OCI-LY1 (cell line): ENCODE measurements at regions not wholly inside any gene's neighbourhood (a gene's known extent, or its start where the extent isn't known, plus 50 kb on each side); places are given as distances from the start of the nearest gene placed in this dataset.
"Not testable (repeated sequence)": the region's sequence is repeated elsewhere in the genome, so short reads cannot be mapped to it uniquely, and the experiment has no call there.

Experiments
- H2AFZ ChIP-seq: fragments of 200-600 bp; sonication (generic), shearing (Covaris generic); 2 replicates; pipeline ENCODE4 v1.6.0; 2014; ENCODE audit warnings: antibody characterized with exemption, mild to moderate bottlenecking, low read length
- H3F3A ChIP-seq: fragments of 200-600 bp; sonication (generic), shearing (Covaris generic); 2 replicates; pipeline ENCODE4 v1.6.0; 2014; ENCODE audit warnings: mild to moderate bottlenecking, antibody characterized with exemption, low read length, moderate library complexity; ENCODE audit not compliant: insufficient read depth
- H3K27ac ChIP-seq: fragments of 200-600 bp; sonication (generic); 2 replicates; pipeline ENCODE4 v1.5.1; 2014; ENCODE audit warnings: low read length, mixed run types, mild to moderate bottlenecking, low read depth; ENCODE audit not compliant: poor library complexity, severe bottlenecking
- H3K27me3 ChIP-seq: fragments of 200-600 bp; sonication (generic); 2 replicates; pipeline ENCODE4 v1.6.0; 2014; ENCODE audit warnings: antibody characterized with exemption, mild to moderate bottlenecking, low read length, moderate library complexity; ENCODE audit not compliant: insufficient read depth
- H3K36me3 ChIP-seq: fragments of 200-600 bp; sonication (generic); 2 replicates; pipeline ENCODE4 v1.6.1; 2014; ENCODE audit warnings: mild to moderate bottlenecking, antibody characterized with exemption, low read length, moderate library complexity, mixed read lengths; ENCODE audit not compliant: insufficient read depth
- H3K4me1 ChIP-seq: fragments of 200-600 bp; sonication (generic); 2 replicates; pipeline ENCODE4 v1.5.1; 2014; ENCODE audit warnings: mild to moderate bottlenecking, low read length, moderate library complexity; ENCODE audit not compliant: insufficient read depth, severe bottlenecking
- H3K4me2 ChIP-seq: fragments of 200-600 bp; sonication (generic), shearing (Covaris generic); 2 replicates; pipeline ENCODE4 v1.6.1; 2014; ENCODE audit warnings: low read length
- H3K4me3 ChIP-seq: fragments of 200-600 bp; sonication (generic); 2 replicates; pipeline ENCODE4 v1.5.1; 2014; ENCODE audit warnings: low read length, low read depth, mild to moderate bottlenecking, mixed read lengths; ENCODE audit not compliant: poor library complexity, severe bottlenecking
- H3K79me2 ChIP-seq: fragments of 200-600 bp; shearing (Covaris generic); 2 replicates; pipeline ENCODE4 v1.6.1; 2016; ENCODE audit warnings: mixed run types, low read length, mixed read lengths; ENCODE audit not compliant: insufficient read depth
- H3K9ac ChIP-seq: fragments of 200-600 bp; sonication (generic), shearing (Covaris generic); 2 replicates; pipeline ENCODE4 v1.6.1; 2014; ENCODE audit warnings: mild to moderate bottlenecking, low read length, mixed read lengths
- H3K9me2 ChIP-seq: fragments of 200-600 bp; sonication (generic), shearing (Covaris generic); 2 replicates; pipeline ENCODE4 v1.6.1; 2014; ENCODE audit warnings: low read depth, mild to moderate bottlenecking, low read length, mixed read lengths
- H3K9me3 ChIP-seq: fragments of 200-600 bp; shearing (Covaris generic); 2 replicates; pipeline ENCODE4 v1.6.1; 2014; ENCODE audit warnings: low read length, mixed read lengths
- H4K20me1 ChIP-seq: fragments of 200-600 bp; sonication (generic), shearing (Covaris generic); 2 replicates; pipeline ENCODE4 v1.6.0; 2016; ENCODE audit warnings: mild to moderate bottlenecking, low read length; ENCODE audit not compliant: insufficient read depth
- EZH2 ChIP-seq: fragments of 200-600 bp; sonication (generic), shearing (Covaris generic); IDR thresholded peaks from 2 replicates; pipeline ENCODE4 v1.8.0; 2017; ENCODE audit warnings: borderline replicate concordance, mixed run types, mild to moderate bottlenecking, antibody characterized with exemption, low read length, moderate library complexity, mixed read lengths
- TF ChIP-seq, protein P1 (sequence below): fragments of 200-600 bp; sonication (generic), shearing (Covaris generic); IDR thresholded peaks from 2 replicates; pipeline ENCODE4 v1.5.1; 2017; ENCODE audit warnings: mild to moderate bottlenecking, antibody characterized with exemption, low read length, moderate library complexity, mixed read lengths

DNA sequence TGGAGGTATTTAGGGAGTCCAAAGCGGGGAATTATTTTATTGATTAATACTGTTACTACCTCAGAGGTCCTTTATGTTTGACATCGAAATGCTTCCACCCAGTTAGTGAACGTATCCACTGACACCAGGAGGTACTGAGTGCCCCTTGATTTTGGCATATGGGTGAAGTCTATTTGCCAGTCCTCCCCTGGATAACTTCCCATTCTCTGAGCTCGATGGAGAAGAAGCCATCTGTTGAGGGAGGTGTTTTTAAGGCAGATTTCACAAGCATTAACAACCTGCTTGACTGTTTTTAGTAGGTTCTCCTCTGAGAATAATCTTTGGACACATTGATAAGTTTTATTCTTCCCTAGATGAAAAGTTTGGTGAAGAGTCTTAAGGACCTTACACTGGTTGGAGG is 165.3 kb upstream of the NREP start:
- TF ChIP-seq, protein P1, sequence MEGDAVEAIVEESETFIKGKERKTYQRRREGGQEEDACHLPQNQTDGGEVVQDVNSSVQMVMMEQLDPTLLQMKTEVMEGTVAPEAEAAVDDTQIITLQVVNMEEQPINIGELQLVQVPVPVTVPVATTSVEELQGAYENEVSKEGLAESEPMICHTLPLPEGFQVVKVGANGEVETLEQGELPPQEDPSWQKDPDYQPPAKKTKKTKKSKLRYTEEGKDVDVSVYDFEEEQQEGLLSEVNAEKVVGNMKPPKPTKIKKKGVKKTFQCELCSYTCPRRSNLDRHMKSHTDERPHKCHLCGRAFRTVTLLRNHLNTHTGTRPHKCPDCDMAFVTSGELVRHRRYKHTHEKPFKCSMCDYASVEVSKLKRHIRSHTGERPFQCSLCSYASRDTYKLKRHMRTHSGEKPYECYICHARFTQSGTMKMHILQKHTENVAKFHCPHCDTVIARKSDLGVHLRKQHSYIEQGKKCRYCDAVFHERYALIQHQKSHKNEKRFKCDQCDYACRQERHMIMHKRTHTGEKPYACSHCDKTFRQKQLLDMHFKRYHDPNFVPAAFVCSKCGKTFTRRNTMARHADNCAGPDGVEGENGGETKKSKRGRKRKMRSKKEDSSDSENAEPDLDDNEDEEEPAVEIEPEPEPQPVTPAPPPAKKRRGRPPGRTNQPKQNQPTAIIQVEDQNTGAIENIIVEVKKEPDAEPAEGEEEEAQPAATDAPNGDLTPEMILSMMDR = no peak
- TF ChIP-seq EZH2 = no peak

DNA sequence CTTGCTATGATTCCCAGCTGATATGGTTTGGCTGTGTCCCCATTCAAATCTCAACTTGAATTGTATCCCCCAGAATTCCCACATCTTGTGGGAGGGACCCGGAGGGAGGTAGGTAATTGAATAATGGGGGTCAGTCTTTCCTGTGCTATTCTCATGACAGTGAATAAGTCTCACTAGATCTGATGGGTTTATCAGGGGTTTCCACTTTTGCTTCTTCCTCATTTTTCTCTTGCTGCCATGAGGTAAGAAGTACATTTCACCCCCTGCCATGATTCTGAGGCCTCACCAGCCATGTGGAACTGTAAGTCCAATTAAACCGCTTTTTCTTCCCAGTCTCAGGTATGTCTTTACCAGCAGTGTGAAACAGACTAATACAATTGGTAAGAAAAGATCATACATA is 164.7 kb upstream of the NREP start:
- H3K4me1 ChIP-seq, H2AFZ ChIP-seq, H3K36me3 ChIP-seq, H3K9me3 ChIP-seq, H3K9ac ChIP-seq, H3K27ac ChIP-seq, H3K79me2 ChIP-seq, H3K4me2 ChIP-seq, H3F3A ChIP-seq, H4K20me1 ChIP-seq, H3K9me2 ChIP-seq, H3K4me3 ChIP-seq, H3K27me3 ChIP-seq: not testable (repeated sequence)

More for the DNA sequence above, 165.3 kb upstream of the NREP start:
- Histone ChIP-seq H3K4me3 (no peak overlapping the region), H2AFZ (no peak overlapping the region), H3K27ac (no peak overlapping the region), H3K9me2 (no peaks in the 10 kb centered on the region), H3K4me1 (no peaks in the 10 kb centered on the region), H3K36me3 (no peaks in the 10 kb centered on the region), H3K4me2 (no peak overlapping the region), H3K9ac (no peak overlapping the region), H3K79me2 (no peaks in the 10 kb centered on the region), H3F3A (no peaks in the 10 kb centered on the region), H3K9me3 (no peaks in the 10 kb centered on the region), H4K20me1 (no peaks in the 10 kb centered on the region), H3K27me3 (no peaks in the 10 kb centered on the region)

DNA sequence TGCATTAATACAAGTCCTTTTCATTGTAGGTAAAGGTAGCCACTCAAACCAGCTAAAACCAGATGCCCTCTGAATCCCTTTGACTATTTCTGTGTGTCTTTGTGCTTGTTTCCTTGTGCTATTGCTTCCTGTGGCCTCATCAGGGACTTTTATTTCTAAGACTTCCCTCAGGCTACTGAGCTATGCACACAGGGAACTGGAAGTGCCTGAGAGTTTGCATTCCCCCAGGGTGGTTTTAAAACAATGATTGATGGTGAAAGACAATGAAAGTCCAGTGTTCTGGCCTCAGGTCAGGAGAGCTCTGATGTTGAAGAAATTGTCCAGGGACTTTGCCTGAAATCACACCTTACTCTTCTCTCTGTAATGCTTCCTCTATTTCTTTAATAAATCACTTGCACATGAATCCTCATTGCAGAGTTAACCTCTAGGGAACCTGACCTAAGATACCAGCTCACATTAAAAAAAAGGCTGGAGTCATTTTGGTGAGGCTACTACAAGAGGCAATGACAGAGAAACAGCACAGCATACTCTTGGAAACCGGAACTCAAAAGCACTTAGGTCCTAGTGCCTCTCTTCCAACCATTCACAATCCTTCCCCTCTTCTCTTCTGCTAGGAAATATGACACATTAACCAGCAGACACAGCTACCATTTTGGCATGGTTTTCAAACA is 158.1 kb upstream of the NREP start:
- H3K4me1 ChIP-seq = no peaks in the 10 kb centered on the region
- no peak overlapping the region for H3K9ac ChIP-seq
- H3K4me2 ChIP-seq = no peak overlapping the region
- H4K20me1 ChIP-seq = no peaks in the 10 kb centered on the region
- no peak overlapping the region for H3K4me3 ChIP-seq
- no peaks in the 10 kb centered on the region for H3K27me3 ChIP-seq
- no peaks in the 10 kb centered on the region for H3K36me3 ChIP-seq
- no peak for TF ChIP-seq EZH2
- TF ChIP-seq, protein P1 = no peak
- H3K27ac ChIP-seq = no peak overlapping the region
- no peaks in the 10 kb centered on the region for H3K79me2 ChIP-seq
- no peak overlapping the region for H2AFZ ChIP-seq
- H3K9me3 ChIP-seq = no peaks in the 10 kb centered on the region
- no peaks in the 10 kb centered on the region for H3F3A ChIP-seq
- H3K9me2 ChIP-seq = no peaks in the 10 kb centered on the region

DNA sequence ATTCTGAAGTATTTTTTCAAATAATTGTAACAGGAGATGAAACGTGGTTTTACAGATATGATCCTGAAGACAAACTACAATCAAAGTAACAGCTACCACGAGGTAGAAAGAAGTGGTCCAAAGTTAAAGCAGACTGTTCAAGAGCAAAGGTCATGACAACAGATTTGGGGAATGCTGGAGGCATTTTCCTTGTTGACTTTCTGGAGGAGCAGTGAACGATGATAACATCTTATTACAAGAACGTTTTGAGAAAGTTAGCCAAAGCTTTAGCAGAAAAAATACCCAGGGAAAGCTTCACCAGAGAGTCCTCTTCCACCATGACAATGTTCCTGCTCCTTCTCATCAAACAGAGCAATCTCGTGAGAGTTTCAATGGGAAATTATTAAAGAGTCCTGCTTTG is 145.4 kb upstream of the NREP start:
- TF ChIP-seq, protein P1 = no peak
- no peak for TF ChIP-seq EZH2
- H3K9me2 ChIP-seq = no peaks in the 10 kb centered on the region
- no peak overlapping the region for H3K4me3 ChIP-seq
- H3K36me3 ChIP-seq = no peaks in the 10 kb centered on the region
- H4K20me1 ChIP-seq = no peaks in the 10 kb centered on the region
- no peaks in the 10 kb centered on the region for H3K4me1 ChIP-seq
- H2AFZ ChIP-seq = no peak overlapping the region
- H3K27me3 ChIP-seq = no peaks in the 10 kb centered on the region
- no peak overlapping the region for H3K27ac ChIP-seq
- no peaks in the 10 kb centered on the region for H3K9me3 ChIP-seq
- H3K79me2 ChIP-seq = no peaks in the 10 kb centered on the region
- no peak overlapping the region for H3K4me2 ChIP-seq
- no peak overlapping the region for H3K9ac ChIP-seq
- H3F3A ChIP-seq = no peaks in the 10 kb centered on the region; the same call in 1 of the 2 replicates
